HCT116 (cell line): ENCODE measurements at regions not wholly inside any gene's neighbourhood (a gene's known extent, or its start where the extent isn't known, plus 50 kb on each side); places are given as distances from the start of the nearest gene placed in this dataset.

Source experiments
- ATAC-seq: fragments of 200-7000 bp; cut with Tn5 transposase; 2 replicates; pipeline ENCODE4 v1.9.1; 2020; ENCODE audit warnings: mild to moderate bottlenecking, moderate library complexity
- BruUV-seq: library from RNA; stranded (reverse); fragments of 400-500 nt; replicated peaks from 2 replicates; lab custom pipeline; 2021; lab: Mats Ljungman, UMichigan
- CTCF ChIA-PET: fragments of 300-600 bp; sonication (Branson Sonifier 250); formaldehyde crosslinking; loops from one replicate; lab custom pipeline; 2021; ENCODE audit warnings: antibody characterized with exemption; lab: Charles Lee
- POLR2A ChIA-PET: fragments of 300-600, 350-600 bp; sonication (Branson Sonifier 250); formaldehyde crosslinking; loops from one replicate; lab custom pipeline; 2021; ENCODE audit warnings: antibody characterized with exemption; lab: Charles Lee
- RAD21 ChIA-PET, 2 experiments: fragments of 300-600 bp; sonication (Branson Sonifier 250); formaldehyde crosslinking; loops; one replicate each; lab custom pipeline; 2023; ENCODE audit warnings: low total read pairs in 2 of 2; ENCODE audit not compliant: uncharacterized antibody in 2 of 2, unreplicated experiment in 2 of 2, low non-redundant PET in 1 of 2; lab: Charles Lee
- DNase-seq: peaks from one replicate; pipeline ENCODE4 v3.0.0-alpha.2; 2010; ENCODE audit warnings: low read depth, low spot score
- H2AFZ ChIP-seq: fragments of 200-600 bp; shearing (Covaris generic), sonication (generic); 2 replicates; pipeline ENCODE4 v1.6.1; 2017; ENCODE audit warnings: low read depth, mixed run types, mixed read lengths, antibody characterized with exemption, low read length; ENCODE audit not compliant: poor library complexity, severe bottlenecking
- H3K27ac ChIP-seq: 2 replicates; pipeline ENCODE4 v1.5.1; 2012; ENCODE audit warnings: low read depth, low read length
- H3K27me3 ChIP-seq: fragments of 200-600 bp; sonication (generic); 2 replicates; pipeline ENCODE4 v1.6.1; 2016; ENCODE audit warnings: mixed run types, low read length, mixed read lengths; ENCODE audit not compliant: insufficient read depth
- H3K36me3 ChIP-seq, 2 experiments: fragments of 200-500 bp in 1 of 2; fragments of 200-600 bp in 1 of 2; sonication (Bioruptor generic) in 1 of 2; sonication (generic) in 1 of 2; 2 replicates each; pipeline versions ENCODE4 v1.5.1 to v1.6.1; 2014 to 2016; ENCODE audit warnings: low read length in 2 of 2, inconsistent platforms in 1 of 2, mixed read lengths in 1 of 2, mixed run types in 1 of 2; ENCODE audit not compliant: insufficient read depth in 2 of 2, control insufficient read depth in 1 of 2
- H3K4me1 ChIP-seq, 2 experiments: fragments of 200-600 bp in 1 of 2; sonication (generic) in 1 of 2; 2 replicates each; pipeline versions ENCODE4 v1.5.1 to v1.6.1; 2012 to 2017; ENCODE audit warnings: low read length in 2 of 2, inconsistent platforms in 1 of 2, mild to moderate bottlenecking in 1 of 2, mixed read lengths in 1 of 2, mixed run types in 1 of 2, moderate library complexity in 1 of 2; ENCODE audit not compliant: insufficient read depth in 2 of 2, control insufficient read depth in 1 of 2
- H3K4me2 ChIP-seq: fragments of 200-600 bp; sonication (generic); 2 replicates; pipeline ENCODE4 v1.6.1; 2017; ENCODE audit warnings: mixed run types, low read length, mixed read lengths
- H3K4me3 ChIP-seq, 2 experiments: fragments of 200-600 bp in 1 of 2; sonication (generic) in 1 of 2; replicated peaks in 1 of 2; 2 replicates each; pipeline ENCODE4 v1.5.1; 2011 to 2016; ENCODE audit warnings: low read length in 2 of 2, control low read depth in 1 of 2, low read depth in 1 of 2, mild to moderate bottlenecking in 1 of 2, mixed read lengths in 1 of 2, mixed run types in 1 of 2
- H3K79me2 ChIP-seq: fragments of 200-600 bp; sonication (generic); 2 replicates; pipeline ENCODE4 v1.6.1; 2017; ENCODE audit warnings: mild to moderate bottlenecking, mixed run types, low read length, moderate library complexity, mixed read lengths; ENCODE audit not compliant: insufficient read depth
- H3K9ac ChIP-seq: fragments of 200-600 bp; sonication (generic); 2 replicates; pipeline ENCODE4 v1.6.1; 2016; ENCODE audit warnings: low read length, mixed read lengths
- H3K9me2 ChIP-seq: fragments of 200-600 bp; sonication (generic), shearing (Covaris generic); 2 replicates; pipeline ENCODE4 v1.6.1; 2017; ENCODE audit warnings: mixed run types, mild to moderate bottlenecking, moderate library complexity; ENCODE audit not compliant: insufficient read depth
- H3K9me3 ChIP-seq, 2 experiments: fragments of 200-500 bp in 1 of 2; fragments of 200-600 bp in 1 of 2; sonication (Bioruptor generic) in 1 of 2; sonication (generic) in 1 of 2; 2 replicates each; pipeline ENCODE4 v1.6.1; 2014 to 2017; ENCODE audit warnings: low read length in 2 of 2, mixed read lengths in 2 of 2, inconsistent platforms in 1 of 2, low read depth in 1 of 2, mild to moderate bottlenecking in 1 of 2, mixed run types in 1 of 2, moderate library complexity in 1 of 2; ENCODE audit not compliant: control insufficient read depth in 1 of 2, insufficient read depth in 1 of 2
- H4K20me1 ChIP-seq: fragments of 200-600 bp; sonication (generic), shearing (Covaris generic); 2 replicates; pipeline ENCODE4 v1.6.1; 2017; ENCODE audit warnings: mixed run types, mild to moderate bottlenecking, moderate library complexity; ENCODE audit not compliant: insufficient read depth
- ATF3 ChIP-seq: IDR thresholded peaks from 2 replicates; pipeline ENCODE4 v1.6.1; 2012
- CBX3 ChIP-seq: IDR thresholded peaks from 2 replicates; pipeline ENCODE4 v1.6.1; 2012; ENCODE audit warnings: low read depth
- CEBPB ChIP-seq: IDR thresholded peaks from 2 replicates; pipeline ENCODE4 v1.6.1; 2012; ENCODE audit warnings: low read depth
- ELF1 ChIP-seq: IDR thresholded peaks from 2 replicates; pipeline ENCODE4 v1.6.1; 2012; ENCODE audit warnings: low read depth, borderline replicate concordance
- EZH2 ChIP-seq: fragments of 200-600 bp; sonication (generic); IDR thresholded peaks from 2 replicates; pipeline ENCODE4 v1.6.1; 2017; ENCODE audit warnings: antibody characterized with exemption, mixed run types
- JUND ChIP-seq: IDR thresholded peaks from 2 replicates; pipeline ENCODE4 v1.6.1; 2012
- MAX ChIP-seq: IDR thresholded peaks from 2 replicates; pipeline ENCODE4 v1.6.1; 2012
- POLR2A ChIP-seq: IDR thresholded peaks from 2 replicates; pipeline ENCODE4 v1.7.0; 2011; ENCODE audit warnings: borderline replicate concordance; ENCODE audit not compliant: insufficient read depth, insufficient read length; ENCODE audit errors: extremely low read depth
- POLR2AphosphoS5 ChIP-seq: IDR thresholded peaks from 2 replicates; pipeline ENCODE4 v1.6.1; 2011; ENCODE audit warnings: mild to moderate bottlenecking, low read depth, low read length, moderate library complexity
- SIN3A ChIP-seq: IDR thresholded peaks from 2 replicates; pipeline ENCODE4 v1.6.1; 2012; ENCODE audit warnings: low read depth
- SP1 ChIP-seq: IDR thresholded peaks from 2 replicates; pipeline ENCODE4 v1.6.1; 2012; ENCODE audit warnings: low read depth
- SRF ChIP-seq: IDR thresholded peaks from 2 replicates; pipeline ENCODE4 v1.6.1; 2012; ENCODE audit warnings: low read depth
- TCF7L2 ChIP-seq: IDR thresholded peaks from 2 replicates; pipeline ENCODE4 v1.7.0; 2011; ENCODE audit warnings: borderline replicate concordance, inconsistent platforms; ENCODE audit not compliant: insufficient read depth, insufficient read length; ENCODE audit errors: extremely low read depth
- YY1 ChIP-seq: IDR thresholded peaks from 2 replicates; pipeline ENCODE4 v1.6.1; 2011; ENCODE audit warnings: low read length, low read depth, moderate library complexity, mild to moderate bottlenecking; ENCODE audit not compliant: insufficient replicate concordance; ENCODE audit errors: extremely low read depth
- ZFX ChIP-seq: fragments of 450-650 bp; IDR thresholded peaks from 2 replicates; pipeline ENCODE4 v1.6.1; 2017
- ZNF274 ChIP-seq: fragments of 200-500 bp; sonication (Bioruptor generic); IDR thresholded peaks from 2 replicates; pipeline ENCODE4 v1.6.1; 2014; ENCODE audit warnings: mild to moderate bottlenecking, low read depth, low read length, inconsistent platforms
- intact Hi-C: fragments of 100-400 bp; cut with micrococcal nuclease; formaldehyde crosslinking; loops from 2 replicates; pipeline ENCODE4 v1.10.0; 2022
- TF ChIP-seq, protein P1 (sequence below): IDR thresholded peaks from 2 replicates; pipeline ENCODE4 v1.6.1; 2012; ENCODE audit warnings: low read depth

GRCh38 chr10:88187472-88187871, 324.0 kb downstream of the PTEN start:
- BruUV-seq: no TSS peak
- ATAC-seq: no peak
- CTCF ChIA-PET: no interaction called here

More at GRCh38 chr10:88187472-88187871, 324.0 kb downstream of the PTEN start:
- Histone ChIP-seq H3K27ac (no peak overlapping the region), H2AFZ (no peak overlapping the region), H3K36me3 (no peaks in the 10 kb centered on the region), H3K79me2 (no peaks in the 10 kb centered on the region), H3K4me2 (no peak overlapping the region), H4K20me1 (no peaks in the 10 kb centered on the region), H3K9me2 (no peaks in the 10 kb centered on the region), H3K27me3 (no peaks in the 10 kb centered on the region), H3K9me3 (no peaks in the 10 kb centered on the region), H3K4me3 (no peak overlapping the region), H3K4me1 (no peaks in the 10 kb centered on the region), H3K9ac (no peak overlapping the region)
- no peak for DNase-seq
- ChIA-PET POLR2A (no interaction called here), RAD21 (no interaction called here)
- intact Hi-C loops: no loop called here
- TF ChIP-seq JUND: no peak
- TF ChIP-seq EZH2: no peak
- no peak for TF ChIP-seq MAX
- TF ChIP-seq ZFX: no peak
- TF ChIP-seq ATF3: no peak
- no peak for TF ChIP-seq CEBPB
- TF ChIP-seq SP1: no peak
- no peak for TF ChIP-seq YY1
- TF ChIP-seq ELF1: no peak
- TF ChIP-seq, protein P1, sequence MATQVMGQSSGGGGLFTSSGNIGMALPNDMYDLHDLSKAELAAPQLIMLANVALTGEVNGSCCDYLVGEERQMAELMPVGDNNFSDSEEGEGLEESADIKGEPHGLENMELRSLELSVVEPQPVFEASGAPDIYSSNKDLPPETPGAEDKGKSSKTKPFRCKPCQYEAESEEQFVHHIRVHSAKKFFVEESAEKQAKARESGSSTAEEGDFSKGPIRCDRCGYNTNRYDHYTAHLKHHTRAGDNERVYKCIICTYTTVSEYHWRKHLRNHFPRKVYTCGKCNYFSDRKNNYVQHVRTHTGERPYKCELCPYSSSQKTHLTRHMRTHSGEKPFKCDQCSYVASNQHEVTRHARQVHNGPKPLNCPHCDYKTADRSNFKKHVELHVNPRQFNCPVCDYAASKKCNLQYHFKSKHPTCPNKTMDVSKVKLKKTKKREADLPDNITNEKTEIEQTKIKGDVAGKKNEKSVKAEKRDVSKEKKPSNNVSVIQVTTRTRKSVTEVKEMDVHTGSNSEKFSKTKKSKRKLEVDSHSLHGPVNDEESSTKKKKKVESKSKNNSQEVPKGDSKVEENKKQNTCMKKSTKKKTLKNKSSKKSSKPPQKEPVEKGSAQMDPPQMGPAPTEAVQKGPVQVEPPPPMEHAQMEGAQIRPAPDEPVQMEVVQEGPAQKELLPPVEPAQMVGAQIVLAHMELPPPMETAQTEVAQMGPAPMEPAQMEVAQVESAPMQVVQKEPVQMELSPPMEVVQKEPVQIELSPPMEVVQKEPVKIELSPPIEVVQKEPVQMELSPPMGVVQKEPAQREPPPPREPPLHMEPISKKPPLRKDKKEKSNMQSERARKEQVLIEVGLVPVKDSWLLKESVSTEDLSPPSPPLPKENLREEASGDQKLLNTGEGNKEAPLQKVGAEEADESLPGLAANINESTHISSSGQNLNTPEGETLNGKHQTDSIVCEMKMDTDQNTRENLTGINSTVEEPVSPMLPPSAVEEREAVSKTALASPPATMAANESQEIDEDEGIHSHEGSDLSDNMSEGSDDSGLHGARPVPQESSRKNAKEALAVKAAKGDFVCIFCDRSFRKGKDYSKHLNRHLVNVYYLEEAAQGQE: no peak
- TF ChIP-seq SIN3A: no peak
- TF ChIP-seq SRF: no peak
- no peak for TF ChIP-seq CBX3
- TF ChIP-seq POLR2A: no peak
- no peak for TF ChIP-seq ZNF274
- TF ChIP-seq POLR2AphosphoS5: no peak
- TF ChIP-seq TCF7L2: no peak
